HuH-7 (cell line): ENCODE measurements at regions not wholly inside any gene's neighbourhood (a gene's known extent, or its start where the extent isn't known, plus 50 kb on each side); places are given as distances from the start of the nearest gene placed in this dataset.

Experiments
- DNase-seq: peaks from one replicate; pipeline ENCODE4 v3.0.0; 2011; ENCODE audit warnings: low spot score

GRCh38 chr11:119473901-119474681 is 51.1 kb upstream of the THY1 start:
- DNase-seq: no peak

GRCh38 chr11:119473226-119473625 is 50.3 kb upstream of the THY1 start:
- DNase-seq: no peak

- DNase-seq: no peak
Observed at GRCh38 chr11:119472856-119473222, 49.9 kb upstream of the THY1 start.
